ENCODE measurements at regions not wholly inside any gene's neighbourhood (a gene's known extent, or its start where the extent isn't known, plus 50 kb on each side); places are given as distances from the start of the nearest gene placed in this dataset.
"Not testable (repeated sequence)": the region's sequence is repeated elsewhere in the genome, so short reads cannot be mapped to it uniquely, and the experiment has no call there.

DNA sequence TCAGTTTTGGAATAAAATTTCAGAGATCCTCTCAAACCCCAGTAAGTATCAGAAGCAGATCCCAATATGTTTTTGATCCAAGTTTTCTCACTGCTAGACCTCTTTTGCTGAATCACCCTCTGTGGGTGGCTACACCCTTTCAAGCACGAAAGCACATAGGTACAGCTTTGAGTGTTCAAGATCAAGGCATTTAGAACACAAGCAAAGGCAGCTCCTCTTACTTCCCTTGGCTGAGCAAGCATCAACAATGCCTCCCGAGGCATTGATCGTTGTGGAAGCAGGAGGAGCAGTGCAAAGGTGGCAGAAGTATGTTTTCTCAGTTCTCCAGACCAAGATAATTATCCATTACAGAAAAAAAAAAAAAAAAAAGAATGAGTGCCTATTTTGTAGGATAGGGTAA, 72.0 kb upstream of the TSPAN7 start:
- no peaks in the 10 kb centered on the region for H3K9me3 ChIP-seq
- no peak for DNase-seq
- WGBS, 2 donors: 63 to 78% methylated on average over 3 of the region's 3 CpGs
- intact Hi-C loops (cut with DNase I): no loop called here
- no peaks in the 10 kb centered on the region for H3K27me3 ChIP-seq
- H3K27ac ChIP-seq: no peak overlapping the region
- H3K36me3 ChIP-seq: no peaks in the 10 kb centered on the region
- no peaks in the 10 kb centered on the region for H3K4me1 ChIP-seq
- no peak overlapping the region for H3K4me3 ChIP-seq
- TF ChIP-seq, protein P1, sequence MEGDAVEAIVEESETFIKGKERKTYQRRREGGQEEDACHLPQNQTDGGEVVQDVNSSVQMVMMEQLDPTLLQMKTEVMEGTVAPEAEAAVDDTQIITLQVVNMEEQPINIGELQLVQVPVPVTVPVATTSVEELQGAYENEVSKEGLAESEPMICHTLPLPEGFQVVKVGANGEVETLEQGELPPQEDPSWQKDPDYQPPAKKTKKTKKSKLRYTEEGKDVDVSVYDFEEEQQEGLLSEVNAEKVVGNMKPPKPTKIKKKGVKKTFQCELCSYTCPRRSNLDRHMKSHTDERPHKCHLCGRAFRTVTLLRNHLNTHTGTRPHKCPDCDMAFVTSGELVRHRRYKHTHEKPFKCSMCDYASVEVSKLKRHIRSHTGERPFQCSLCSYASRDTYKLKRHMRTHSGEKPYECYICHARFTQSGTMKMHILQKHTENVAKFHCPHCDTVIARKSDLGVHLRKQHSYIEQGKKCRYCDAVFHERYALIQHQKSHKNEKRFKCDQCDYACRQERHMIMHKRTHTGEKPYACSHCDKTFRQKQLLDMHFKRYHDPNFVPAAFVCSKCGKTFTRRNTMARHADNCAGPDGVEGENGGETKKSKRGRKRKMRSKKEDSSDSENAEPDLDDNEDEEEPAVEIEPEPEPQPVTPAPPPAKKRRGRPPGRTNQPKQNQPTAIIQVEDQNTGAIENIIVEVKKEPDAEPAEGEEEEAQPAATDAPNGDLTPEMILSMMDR (IDR thresholded peaks at IDR 0.05): no peak
- TF ChIP-seq EP300 (IDR thresholded peaks at IDR 0.05): no peak
- TF ChIP-seq POLR2A (IDR thresholded peaks at IDR 0.05): no peak
- no peak for TF ChIP-seq POLR2AphosphoS5 (IDR thresholded peaks at IDR 0.05)

DNA sequence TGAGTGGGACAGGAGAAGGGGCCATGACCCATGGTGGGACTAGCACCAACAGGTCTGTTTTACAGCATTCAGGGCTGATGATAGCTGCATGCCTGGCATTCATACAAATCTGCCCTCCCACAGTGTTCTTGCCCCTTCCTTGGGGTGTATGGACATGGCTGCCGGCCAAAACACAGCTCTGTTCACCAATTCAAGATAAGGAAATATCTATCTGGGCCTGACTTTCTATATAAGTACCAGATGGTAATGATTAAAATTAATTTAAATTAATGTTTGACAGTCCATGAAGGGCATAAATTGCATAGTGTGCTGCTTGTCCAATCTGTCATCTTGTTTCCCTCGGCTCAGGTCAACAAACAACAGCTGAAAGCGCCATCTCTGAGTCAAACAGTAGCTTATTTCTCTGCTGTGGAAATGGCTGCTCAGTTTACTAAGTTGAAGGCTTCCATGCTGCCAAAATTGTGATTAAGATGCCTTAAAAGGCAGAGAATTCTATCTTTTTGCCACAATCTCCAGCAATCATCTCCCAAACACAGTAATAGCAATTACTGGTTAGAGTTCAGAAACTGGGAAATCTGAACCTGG, 67.0 kb upstream of the TSPAN7 start:
- Histone ChIP-seq H3K27me3 (no peaks in the 10 kb centered on the region), H3K4me3 (no peak overlapping the region), H3K27ac (no peak overlapping the region), H3K36me3 (no peaks in the 10 kb centered on the region), H3K9me3 (no peaks in the 10 kb centered on the region), H3K4me1 (no peaks in the 10 kb centered on the region)
- TF ChIP-seq, protein P1 (IDR thresholded peaks at IDR 0.05): no peak
- no peak for TF ChIP-seq POLR2A (IDR thresholded peaks at IDR 0.05)
- TF ChIP-seq POLR2AphosphoS5 (IDR thresholded peaks at IDR 0.05): no peak
- TF ChIP-seq EP300 (IDR thresholded peaks at IDR 0.05): no peak
- intact Hi-C loops (cut with DNase I): no loop called here
- WGBS, 2 donors: 56 to 73% methylated on average over 3 of the region's 3 CpGs
- no peak for DNase-seq

DNA sequence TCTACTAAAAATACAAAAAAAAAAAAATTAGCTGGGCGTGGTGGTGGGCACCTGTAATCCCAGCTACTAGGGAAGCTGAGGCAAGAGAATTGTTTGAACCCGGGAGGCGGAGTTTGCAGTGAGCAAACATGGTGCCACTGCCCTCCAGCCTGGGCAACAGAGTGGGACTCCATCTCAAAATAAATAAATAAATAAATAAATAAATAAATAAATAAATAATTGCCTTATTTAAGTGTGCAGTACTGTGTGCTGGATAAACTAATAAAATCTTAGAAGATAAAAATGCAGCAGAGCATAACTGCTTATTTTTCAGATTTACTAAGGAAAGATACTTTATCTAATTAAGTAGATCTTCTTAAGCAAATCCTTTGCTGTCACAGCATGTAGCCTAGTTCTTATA, 61.7 kb upstream of the TSPAN7 start:
- H3K4me3 ChIP-seq; DNase-seq; H3K9me3 ChIP-seq; H3K36me3 ChIP-seq; intact Hi-C loops (cut with DNase I); H3K27me3 ChIP-seq; H3K27ac ChIP-seq; H3K4me1 ChIP-seq: not testable (repeated sequence)
- 94 to 97% methylated on average over 3 of the region's 3 CpGs for WGBS, 2 donors

DNA sequence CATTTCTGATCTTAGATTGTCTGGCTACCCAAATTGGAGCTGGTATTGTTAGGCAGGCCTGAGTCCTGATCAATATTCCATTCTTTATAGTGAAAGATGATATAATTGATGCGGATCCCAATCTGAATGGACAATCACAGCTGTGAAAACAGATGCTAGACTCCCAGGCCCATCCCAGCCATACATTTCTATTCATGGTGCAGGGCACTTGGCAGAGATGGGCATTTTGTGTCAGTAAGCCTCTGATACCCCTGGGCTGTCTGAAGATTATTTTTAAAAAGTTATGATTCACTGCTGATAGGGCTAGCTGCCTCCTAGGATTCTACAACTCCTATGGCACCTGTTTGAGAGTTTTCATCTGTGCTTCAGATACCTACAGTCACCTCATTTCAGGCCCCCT, 61.2 kb upstream of the TSPAN7 start:
- no peaks in the 10 kb centered on the region for H3K27me3 ChIP-seq
- WGBS, 2 donors: 90 to 94% methylated on average over 1 of the region's 1 CpG
- intact Hi-C loops (cut with DNase I): no loop called here
- no peaks in the 10 kb centered on the region for H3K36me3 ChIP-seq
- no peaks in the 10 kb centered on the region for H3K4me1 ChIP-seq
- H3K4me3 ChIP-seq: no peak overlapping the region
- H3K27ac ChIP-seq: no peak overlapping the region
- no peak for TF ChIP-seq POLR2AphosphoS5 (IDR thresholded peaks at IDR 0.05)
- no peak for TF ChIP-seq EP300 (IDR thresholded peaks at IDR 0.05)
- TF ChIP-seq POLR2A (IDR thresholded peaks at IDR 0.05): no peak
- TF ChIP-seq, protein P1 (IDR thresholded peaks at IDR 0.05): no peak
- no peaks in the 10 kb centered on the region for H3K9me3 ChIP-seq
- DNase-seq: no peak

DNA sequence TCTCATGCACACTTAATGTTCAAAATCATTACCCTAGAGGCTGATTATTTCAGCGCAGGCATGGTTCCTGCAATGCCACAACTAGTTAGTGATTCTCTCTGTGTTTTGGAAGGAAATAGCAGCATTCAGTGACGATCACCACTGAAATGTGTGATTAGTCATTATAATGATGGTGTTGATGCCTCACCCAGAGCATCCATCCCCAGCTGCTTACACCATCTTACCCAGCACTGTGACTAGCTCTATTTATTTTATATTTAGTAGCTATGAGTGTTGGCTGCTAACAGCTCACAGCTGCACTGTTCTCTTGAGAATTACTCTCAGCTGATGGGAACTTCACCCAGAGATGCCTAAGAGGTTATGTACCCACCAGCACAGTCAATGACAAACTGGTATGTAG, 60.5 kb upstream of the TSPAN7 start:
- Histone ChIP-seq H3K9me3 (no peaks in the 10 kb centered on the region), H3K4me1 (no peaks in the 10 kb centered on the region), H3K36me3 (no peaks in the 10 kb centered on the region), H3K27me3 (no peaks in the 10 kb centered on the region), H3K4me3 (no peak overlapping the region), H3K27ac (no peak overlapping the region)
- intact Hi-C loops (cut with DNase I): no loop called here
- TF ChIP-seq POLR2AphosphoS5 (IDR thresholded peaks at IDR 0.05): no peak
- TF ChIP-seq EP300 (IDR thresholded peaks at IDR 0.05): no peak
- TF ChIP-seq, protein P1 (IDR thresholded peaks at IDR 0.05): no peak
- no peak for TF ChIP-seq POLR2A (IDR thresholded peaks at IDR 0.05)
- 83 to 89% methylated on average over 2 of the region's 2 CpGs for WGBS, 2 donors
- no peak for DNase-seq

Measured in sigmoid colon (tissue), 6 donors.